Nephron (organoid): ENCODE measurements at regions not wholly inside any gene's neighbourhood (a gene's known extent, or its start where the extent isn't known, plus 50 kb on each side); places are given as distances from the start of the nearest gene placed in this dataset.
"Not testable (repeated sequence)": the region's sequence is repeated elsewhere in the genome, so short reads cannot be mapped to it uniquely, and the experiment has no call there.

Source experiments
- H3K27ac Mint-ChIP-seq, 3 experiments: 2 replicates each; pipeline ENCODE4 v1.8.0; 2020; ENCODE audit warnings: mixed read lengths in 3 of 3, mild to moderate bottlenecking in 2 of 3, moderate library complexity in 1 of 3
- H3K27me3 Mint-ChIP-seq: 2 replicates; pipeline ENCODE4 v1.8.0; 2021; ENCODE audit warnings: low read depth, mild to moderate bottlenecking, moderate library complexity, mixed read lengths
- H3K36me3 Mint-ChIP-seq: 2 replicates; pipeline ENCODE4 v1.8.0; 2020; ENCODE audit warnings: low read depth, mixed read lengths
- H3K4me1 Mint-ChIP-seq: 2 replicates; pipeline ENCODE4 v1.8.0; 2020; ENCODE audit warnings: mixed read lengths
- H3K4me3 Mint-ChIP-seq, 3 experiments: 2 replicates each; pipeline ENCODE4 v1.8.0; 2020; ENCODE audit warnings: mild to moderate bottlenecking in 3 of 3, mixed read lengths in 3 of 3, moderate library complexity in 2 of 3
- H3K9me3 Mint-ChIP-seq: 2 replicates; pipeline ENCODE4 v1.8.0; 2020; ENCODE audit warnings: mixed read lengths
- TF ChIP-seq, protein P1 (sequence below), 3 experiments: fragments of 200-600 bp; sonication (generic); IDR thresholded peaks; one replicate each; pipeline ENCODE4 v1.5.0; 2021; ENCODE audit warnings: antibody characterized with exemption in 3 of 3; ENCODE audit not compliant: unreplicated experiment in 3 of 3

DNA sequence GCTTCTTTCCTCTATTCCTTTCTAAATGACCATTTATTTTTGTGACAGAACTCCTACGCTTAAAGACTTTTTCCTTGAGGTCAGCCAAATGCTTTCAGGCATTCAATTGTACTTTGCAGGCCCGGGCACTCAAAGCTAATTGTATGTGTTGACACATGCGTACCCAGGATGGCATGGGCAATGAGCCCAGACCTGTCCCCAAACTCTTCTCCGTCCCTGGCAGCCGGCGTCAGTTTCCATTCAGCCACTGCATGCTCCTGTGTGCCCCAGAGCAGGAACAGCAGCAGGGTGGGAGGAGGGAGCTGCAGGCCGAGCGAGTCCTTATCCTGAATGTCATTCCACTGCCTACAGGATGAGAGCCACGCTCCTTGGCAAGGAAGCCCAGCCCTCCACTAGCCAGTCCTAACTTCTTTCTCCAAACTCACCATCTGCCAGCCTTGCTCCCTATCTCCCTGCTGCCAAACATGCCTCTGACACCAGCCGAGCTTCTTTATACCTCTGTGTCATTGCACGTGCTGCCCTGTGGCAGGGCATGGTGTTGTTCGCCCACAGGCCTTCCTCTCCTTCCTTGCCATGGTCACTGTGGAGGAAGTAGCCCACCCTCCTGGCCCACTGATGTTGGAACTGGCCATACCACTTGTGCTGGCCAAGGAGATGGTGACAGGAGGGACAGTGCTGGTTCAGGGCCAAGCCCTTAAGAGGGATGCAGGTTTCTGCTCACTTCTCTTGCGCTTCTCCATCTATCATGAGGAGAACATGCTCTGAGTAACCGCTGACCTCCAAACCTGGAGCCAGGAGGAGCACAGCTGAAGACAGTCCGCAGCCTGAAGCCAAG lies 116.9 kb upstream of the FHL2 start:
- TF ChIP-seq, protein P1, sequence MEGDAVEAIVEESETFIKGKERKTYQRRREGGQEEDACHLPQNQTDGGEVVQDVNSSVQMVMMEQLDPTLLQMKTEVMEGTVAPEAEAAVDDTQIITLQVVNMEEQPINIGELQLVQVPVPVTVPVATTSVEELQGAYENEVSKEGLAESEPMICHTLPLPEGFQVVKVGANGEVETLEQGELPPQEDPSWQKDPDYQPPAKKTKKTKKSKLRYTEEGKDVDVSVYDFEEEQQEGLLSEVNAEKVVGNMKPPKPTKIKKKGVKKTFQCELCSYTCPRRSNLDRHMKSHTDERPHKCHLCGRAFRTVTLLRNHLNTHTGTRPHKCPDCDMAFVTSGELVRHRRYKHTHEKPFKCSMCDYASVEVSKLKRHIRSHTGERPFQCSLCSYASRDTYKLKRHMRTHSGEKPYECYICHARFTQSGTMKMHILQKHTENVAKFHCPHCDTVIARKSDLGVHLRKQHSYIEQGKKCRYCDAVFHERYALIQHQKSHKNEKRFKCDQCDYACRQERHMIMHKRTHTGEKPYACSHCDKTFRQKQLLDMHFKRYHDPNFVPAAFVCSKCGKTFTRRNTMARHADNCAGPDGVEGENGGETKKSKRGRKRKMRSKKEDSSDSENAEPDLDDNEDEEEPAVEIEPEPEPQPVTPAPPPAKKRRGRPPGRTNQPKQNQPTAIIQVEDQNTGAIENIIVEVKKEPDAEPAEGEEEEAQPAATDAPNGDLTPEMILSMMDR (IDR thresholded peaks at IDR 0.05; ENCODE audit: unreplicated experiment in 3 of 3) = no peak
- Mint-ChIP-seq H3K36me3 (no peaks in the 10 kb centered on the region), H3K27me3 (peaks cover 15% of the 10 kb centered on the region), H3K4me3 (no peak overlapping the region), H3K27ac (no peak overlapping the region), H3K4me1 (peaks cover 30% of the 10 kb centered on the region), H3K9me3 (peaks cover 2% of the 10 kb centered on the region)

- no peaks in the 10 kb centered on the region for H3K36me3 Mint-ChIP-seq
- H3K4me3 Mint-ChIP-seq = no peak overlapping the region
- H3K9me3 Mint-ChIP-seq = peaks cover 2% of the 10 kb centered on the region
- TF ChIP-seq, protein P1 (IDR thresholded peaks at IDR 0.05; ENCODE audit: unreplicated experiment in 3 of 3) = no peak
- no peak overlapping the region for H3K27ac Mint-ChIP-seq
- peaks cover 16% of the 10 kb centered on the region for H3K27me3 Mint-ChIP-seq
- peaks cover 28% of the 10 kb centered on the region for H3K4me1 Mint-ChIP-seq
Measured at GRCh38 chr2:105514576-105514975, 115.7 kb upstream of the FHL2 start.

GRCh38 chr2:105510761-105511528 lies 112.1 kb upstream of the FHL2 start:
- H3K4me1 Mint-ChIP-seq = peaks cover 15% of the 10 kb centered on the region
- no peak overlapping the region for H3K4me3 Mint-ChIP-seq
- H3K27me3 Mint-ChIP-seq = peaks cover 16% of the 10 kb centered on the region
- H3K36me3 Mint-ChIP-seq = no peaks in the 10 kb centered on the region
- TF ChIP-seq, protein P1 (IDR thresholded peaks at IDR 0.05; ENCODE audit: unreplicated experiment in 3 of 3) = no peak
- no peak overlapping the region for H3K27ac Mint-ChIP-seq
- H3K9me3 Mint-ChIP-seq = peaks cover 2% of the 10 kb centered on the region

DNA sequence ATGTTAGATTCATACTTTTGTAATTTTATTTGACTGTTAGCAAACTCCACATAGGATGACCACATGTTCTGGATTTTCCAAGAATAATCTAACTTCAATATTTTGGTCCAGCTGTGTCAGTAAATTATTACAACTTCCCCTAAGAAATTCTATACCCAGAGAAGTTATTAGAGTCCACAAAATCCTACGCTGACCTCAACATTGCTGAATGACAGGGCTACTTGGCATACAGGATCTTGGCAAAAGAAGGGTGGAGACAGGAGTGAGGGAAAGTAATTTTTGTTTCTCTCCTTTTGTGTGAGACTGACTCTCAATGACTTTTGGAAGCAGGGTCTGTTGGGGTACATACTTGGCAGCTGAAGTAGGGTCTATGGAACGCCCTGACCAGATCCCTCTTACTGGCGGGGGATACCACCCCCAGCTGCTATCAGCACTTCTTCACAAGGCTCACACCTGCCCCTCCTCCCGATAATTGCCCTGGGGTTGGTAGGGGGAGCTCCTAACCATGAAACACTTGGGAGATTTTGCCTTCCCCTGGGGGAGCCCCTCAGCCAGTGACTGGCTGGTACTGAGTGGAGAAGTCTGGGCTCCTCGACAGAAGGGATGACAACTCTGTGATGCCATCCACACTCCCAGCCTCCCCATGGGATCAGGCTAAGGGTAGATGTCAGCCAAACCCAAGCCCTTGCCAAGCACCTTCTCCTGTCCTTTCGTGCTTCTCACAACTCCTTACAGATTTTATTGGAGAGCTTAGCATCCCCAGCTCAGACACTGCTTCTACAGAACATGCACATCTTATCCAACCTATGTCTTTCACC lies 110.6 kb upstream of the FHL2 start:
- Mint-ChIP-seq H3K27me3 (peaks cover 12% of the 10 kb centered on the region), H3K27ac (no peak overlapping the region), H3K4me1 (peaks cover 15% of the 10 kb centered on the region), H3K4me3 (no peak overlapping the region), H3K9me3 (peaks cover 2% of the 10 kb centered on the region), H3K36me3 (no peaks in the 10 kb centered on the region)
- TF ChIP-seq, protein P1 (IDR thresholded peaks at IDR 0.05; ENCODE audit: unreplicated experiment in 3 of 3) = no peak

- not testable (repeated sequence) for H3K36me3 Mint-ChIP-seq, H3K27me3 Mint-ChIP-seq
Measured at GRCh38 chr2:105506860-105507259, 108.0 kb upstream of the FHL2 start.

DNA sequence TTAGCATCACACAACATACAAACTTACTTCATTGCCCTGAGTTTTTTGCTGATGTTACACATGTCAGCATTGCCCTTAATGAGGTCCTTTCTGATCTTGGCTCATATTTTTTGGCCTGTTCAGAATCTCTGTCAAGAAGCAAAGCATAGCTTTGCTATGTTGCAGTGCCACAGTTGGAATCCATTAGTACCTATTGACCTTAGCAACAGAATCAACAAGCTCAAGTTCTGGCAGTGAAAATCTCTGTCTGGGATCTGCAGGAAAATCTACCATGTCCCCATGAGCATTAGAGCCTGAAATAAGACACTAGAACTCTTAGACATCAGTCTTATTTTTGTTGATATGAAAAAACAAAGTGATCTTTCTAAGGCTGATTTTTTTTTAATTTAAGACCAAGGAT lies 105.6 kb upstream of the FHL2 start:
- Mint-ChIP-seq H3K4me1 (peaks cover 10% of the 10 kb centered on the region), H3K4me3 (no peak overlapping the region), H3K27ac (peak overlapping the region in 1 of 3 experiments; percentile 54), H3K9me3 (peaks cover 13% of the 10 kb centered on the region), H3K27me3 (no peaks in the 10 kb centered on the region), H3K36me3 (no peaks in the 10 kb centered on the region)
- TF ChIP-seq, protein P1 (IDR thresholded peaks at IDR 0.05; ENCODE audit: unreplicated experiment in 3 of 3) = no peak

More at GRCh38 chr2:105506860-105507259, 108.0 kb upstream of the FHL2 start:
- H3K4me3 Mint-ChIP-seq, H3K27ac Mint-ChIP-seq, H3K9me3 Mint-ChIP-seq: not testable (repeated sequence)
- peaks cover 17% of the 10 kb centered on the region for H3K4me1 Mint-ChIP-seq
